Central memory CD4-positive, alpha-beta T cell (primary cell): ENCODE measurements at regions not wholly inside any gene's neighbourhood (a gene's known extent, or its start where the extent isn't known, plus 50 kb on each side); places are given as distances from the start of the nearest gene placed in this dataset.

Experiments used
- DNase-seq: peaks from one replicate; pipeline ENCODE4 v3.0.0; 2022

DNA sequence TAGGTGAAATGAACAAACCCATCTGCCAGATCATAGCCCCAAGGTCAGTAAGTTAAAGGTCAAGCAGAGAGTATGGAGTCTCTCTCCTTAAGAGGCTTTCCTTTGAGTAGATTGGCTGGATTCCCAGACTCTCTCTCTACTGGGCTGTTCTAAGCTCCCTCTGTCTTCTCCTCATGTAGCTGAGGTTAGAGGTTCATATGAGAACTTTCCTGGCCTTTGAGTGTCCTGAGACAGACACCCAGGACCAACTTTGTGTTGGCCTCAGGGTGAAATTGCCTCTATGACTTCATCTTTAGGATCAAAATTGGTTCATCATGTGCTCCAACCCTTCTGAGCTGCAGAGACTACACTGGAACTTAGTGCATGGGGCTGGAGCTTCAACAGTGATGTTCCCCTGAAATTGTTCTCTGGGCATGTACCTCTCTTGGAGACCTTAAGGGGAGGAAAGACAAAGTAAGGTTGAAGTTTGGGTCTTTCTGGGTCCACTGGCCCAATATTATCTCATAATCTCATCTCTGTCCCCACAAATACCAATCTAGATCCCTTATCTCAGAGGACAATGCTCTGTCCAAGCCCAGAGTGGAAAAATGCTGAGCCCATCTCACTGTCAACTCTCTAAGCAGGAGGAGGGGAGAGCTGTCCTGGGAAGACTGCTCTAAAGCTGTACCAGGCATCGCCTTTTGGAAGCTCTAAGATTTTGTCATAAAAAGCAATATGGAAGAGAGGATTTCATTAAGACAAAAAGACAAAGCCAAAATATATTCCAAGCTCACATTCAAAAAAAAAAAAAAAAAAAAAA is 177.3 kb upstream of the ARL4C start:
- DNase-seq: no peak

DNA sequence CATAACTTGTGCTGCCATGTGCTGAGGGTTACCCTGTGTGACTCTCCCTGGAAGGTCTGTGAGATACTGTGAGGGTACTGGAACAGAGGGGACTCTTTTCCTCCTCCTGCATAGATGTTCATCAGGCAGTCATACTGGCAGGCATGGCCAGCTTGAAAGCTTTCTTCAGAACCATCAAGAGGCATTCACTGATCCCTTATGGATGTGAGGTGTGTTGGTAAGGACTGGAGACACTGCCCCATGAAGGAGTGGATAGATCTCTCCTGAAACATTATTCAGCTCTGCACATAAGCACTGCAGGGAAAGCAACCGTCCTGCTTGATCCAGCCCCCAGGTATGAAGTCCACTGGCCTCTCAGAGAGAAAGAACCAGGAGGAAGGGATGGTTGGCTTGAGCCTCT is 176.6 kb upstream of the ARL4C start:
- no peak for DNase-seq

DNA sequence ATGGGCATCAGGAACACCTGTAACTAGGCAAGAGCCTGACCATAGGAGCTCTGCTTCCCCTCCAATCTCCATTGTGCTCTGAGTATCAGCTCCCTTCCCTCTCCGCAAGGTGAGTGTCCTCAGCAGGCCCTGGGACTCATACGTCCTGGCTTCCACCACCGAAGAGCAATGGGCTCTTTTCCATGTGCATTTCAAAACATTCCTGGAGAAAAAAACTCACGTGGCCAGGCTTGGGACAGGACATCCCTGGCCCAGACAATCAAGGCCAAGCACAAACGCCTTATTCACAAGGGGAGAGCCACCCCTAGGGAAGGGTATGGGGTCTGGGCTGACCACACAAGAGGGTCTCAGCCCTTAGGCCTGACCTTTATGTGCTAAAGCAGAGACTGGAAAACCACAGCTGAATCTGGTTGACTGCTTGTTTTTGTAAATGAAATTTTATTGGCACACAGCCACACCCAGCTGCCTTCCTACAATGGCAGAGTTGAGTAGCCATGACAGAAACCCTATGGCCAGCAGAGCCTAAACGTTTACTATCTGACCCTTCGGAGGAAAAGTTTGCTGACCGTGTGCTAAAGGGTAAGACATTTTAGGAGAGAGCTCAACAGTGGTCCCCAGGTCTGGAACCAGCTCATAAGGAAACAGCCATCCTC is 175.7 kb upstream of the ARL4C start:
- no peak for DNase-seq

DNA sequence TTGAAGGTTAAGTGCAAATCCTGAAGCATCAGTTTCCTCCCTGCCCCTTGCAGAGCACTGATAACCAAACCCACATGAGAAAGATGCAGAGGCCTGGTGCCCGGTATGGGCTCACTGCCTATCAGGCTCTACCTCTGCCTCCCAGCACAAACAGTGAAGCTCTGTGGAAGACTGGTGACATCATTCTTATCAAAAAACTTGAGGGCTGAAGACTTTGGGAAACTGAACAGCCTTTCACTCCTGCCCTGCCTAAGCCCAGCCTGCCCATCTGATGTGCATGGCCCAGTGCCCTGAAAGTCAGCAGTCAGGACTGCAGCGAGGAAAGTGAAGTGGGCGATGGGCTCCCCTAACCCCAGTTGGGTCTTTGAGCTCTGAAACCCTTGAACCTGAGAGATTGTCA is 174.8 kb upstream of the ARL4C start:
- DNase-seq: no peak

DNA sequence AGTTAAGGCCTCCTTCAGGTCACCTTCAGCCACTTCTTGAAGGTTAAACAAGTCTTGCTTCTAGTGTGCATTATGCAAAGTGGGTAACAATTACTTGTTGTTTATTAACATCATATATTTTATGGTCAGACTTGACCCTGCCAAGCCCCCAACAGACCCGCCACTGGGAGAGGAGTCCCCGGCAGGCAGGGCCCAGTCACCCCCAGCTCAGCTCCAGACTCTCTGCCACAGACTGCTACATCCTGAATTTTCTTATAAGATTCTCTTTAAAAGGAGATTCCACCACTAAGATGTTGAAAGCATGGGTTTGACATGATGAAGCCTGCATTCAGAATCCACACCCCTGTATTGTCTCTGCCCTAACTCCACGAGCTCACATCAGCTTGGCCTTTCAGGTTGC is 174.3 kb upstream of the ARL4C start:
- no peak for DNase-seq

DNA sequence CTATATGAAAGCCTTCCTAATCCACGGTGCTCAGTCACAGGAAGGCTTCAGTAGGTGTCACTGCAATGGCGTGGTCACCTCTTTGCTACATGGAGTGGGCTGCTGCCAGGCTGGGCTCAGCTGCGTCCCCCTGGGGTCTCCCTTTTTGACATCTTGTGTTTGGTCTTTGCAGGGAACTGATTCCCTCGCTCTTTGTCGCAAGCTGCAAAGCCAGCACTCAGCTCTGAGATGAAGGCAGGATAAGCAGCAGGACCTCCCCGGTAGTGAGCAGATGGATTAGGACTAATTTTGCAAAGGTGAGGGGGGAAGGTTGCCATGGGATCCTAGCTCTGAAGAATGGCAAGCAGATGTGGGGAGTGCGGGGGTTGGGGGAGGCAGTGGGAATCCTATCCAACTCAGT is 173.9 kb upstream of the ARL4C start:
- no peak for DNase-seq

DNA sequence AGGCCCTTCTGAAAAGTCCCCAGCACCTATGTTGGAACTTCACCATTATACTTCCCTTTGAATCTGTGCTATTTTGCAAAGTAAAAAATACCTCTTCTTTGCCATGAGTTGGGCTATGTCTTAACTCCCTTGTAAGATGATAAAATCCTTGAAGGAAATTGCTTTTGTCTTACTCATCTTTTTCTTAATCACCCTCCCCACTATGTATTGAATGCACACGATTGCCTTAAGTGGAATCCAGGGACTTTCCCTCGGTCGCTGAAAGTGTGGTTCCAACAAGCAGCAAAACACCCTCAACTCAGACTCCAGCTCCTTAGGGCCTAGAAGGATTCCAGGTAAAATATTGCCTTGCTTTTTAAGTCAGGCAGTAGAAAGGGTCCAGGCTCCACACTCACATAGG is 173.2 kb upstream of the ARL4C start:
- DNase-seq: no peak

DNA sequence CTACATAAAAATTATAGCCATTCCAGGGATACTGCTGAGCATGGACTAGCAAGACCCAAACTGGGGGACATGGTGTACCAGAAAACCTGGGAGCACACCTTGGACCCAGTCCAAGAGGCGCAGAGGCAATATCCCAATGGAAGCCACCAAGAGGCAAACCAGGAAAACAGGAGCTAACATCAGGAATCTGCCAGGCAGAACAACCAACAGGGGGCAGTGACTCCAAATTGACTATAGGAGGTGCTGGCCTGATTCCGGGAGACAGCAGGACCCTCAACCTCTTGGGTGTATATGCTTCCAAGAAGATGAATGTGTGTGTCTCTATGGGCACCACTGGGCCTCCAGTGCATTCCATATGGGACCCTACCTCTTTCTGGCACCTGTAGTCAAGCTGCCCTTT is 172.7 kb upstream of the ARL4C start:
- DNase-seq: no peak

DNA sequence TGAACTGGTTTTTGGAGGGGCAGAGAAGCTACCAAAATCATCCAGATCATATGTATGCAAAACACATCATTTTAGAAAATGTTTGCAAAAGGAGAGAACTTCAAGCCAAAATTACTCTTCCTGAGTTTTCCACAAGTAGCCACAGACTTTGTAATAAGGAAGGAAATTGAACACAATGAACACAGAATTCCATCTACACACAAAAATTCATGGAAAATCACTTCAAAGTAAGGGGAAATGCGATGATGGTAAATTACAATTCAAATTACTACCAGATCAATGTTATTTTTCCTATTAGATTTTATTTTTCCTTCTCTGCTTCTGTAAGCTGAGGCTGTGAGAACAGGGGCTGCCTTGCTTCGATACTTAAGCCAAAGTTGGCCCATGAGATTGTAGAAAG is 172.1 kb upstream of the ARL4C start:
- no peak for DNase-seq

DNA sequence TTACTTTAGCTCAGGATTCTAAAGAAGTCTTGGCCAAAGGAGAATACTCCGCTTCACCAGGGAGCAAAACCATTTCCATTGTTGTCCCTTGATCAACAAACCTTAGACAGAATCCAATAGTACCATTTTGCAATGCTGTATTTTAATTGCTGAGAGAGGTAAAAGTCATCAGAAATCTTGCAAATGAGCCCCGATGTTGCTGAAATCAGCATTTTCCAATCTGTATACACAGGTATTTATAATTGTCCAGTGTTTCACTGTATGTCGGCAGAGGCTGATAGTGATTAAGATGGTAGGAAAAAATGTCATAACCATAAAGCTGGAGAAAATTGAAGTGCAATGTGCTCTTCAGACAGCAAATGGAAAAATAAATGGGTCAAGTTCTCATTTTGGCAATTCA is 170.0 kb upstream of the ARL4C start:
- DNase-seq: no peak

DNA sequence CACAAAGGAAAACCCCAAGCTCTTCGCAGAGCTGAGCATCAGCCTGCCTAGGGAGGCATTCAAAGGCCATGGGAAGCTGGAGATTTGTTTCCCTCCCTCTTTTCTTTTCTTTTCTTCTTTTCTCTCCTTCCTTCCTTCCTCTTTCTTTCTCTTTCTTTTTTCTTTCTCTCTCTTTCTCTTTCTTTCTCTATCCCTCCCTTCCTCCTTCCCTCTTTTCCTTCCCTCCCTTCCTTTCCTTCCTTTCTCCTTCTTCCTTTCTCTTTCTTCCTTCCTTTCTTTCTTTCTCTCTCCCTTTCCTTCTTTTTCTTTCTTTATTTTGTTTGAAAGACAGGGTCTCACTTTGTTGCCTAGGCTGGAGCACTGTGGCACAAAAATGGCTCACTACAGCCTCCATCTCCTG is 168.4 kb upstream of the ARL4C start:
- DNase-seq: no peak

DNA sequence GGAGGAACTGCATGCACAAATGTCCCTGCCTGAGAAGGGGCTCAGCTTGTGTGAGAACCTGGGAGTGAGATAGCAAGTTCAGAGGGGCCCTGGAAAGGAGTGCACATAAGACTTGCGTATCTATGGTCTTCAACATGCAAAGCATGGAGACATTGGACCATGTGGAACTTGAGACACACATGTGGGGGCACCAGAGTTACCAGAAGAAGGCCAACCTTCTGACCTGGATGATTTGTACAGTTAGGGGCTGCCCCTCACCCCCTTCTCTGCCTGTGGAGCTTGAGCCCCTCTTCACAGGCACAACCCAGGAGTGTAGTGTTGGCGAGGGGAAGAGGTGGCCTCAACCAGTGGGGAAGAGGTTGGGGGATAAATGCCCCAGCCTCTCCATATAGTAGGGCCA is 165.0 kb upstream of the ARL4C start:
- DNase-seq: no peak

DNA sequence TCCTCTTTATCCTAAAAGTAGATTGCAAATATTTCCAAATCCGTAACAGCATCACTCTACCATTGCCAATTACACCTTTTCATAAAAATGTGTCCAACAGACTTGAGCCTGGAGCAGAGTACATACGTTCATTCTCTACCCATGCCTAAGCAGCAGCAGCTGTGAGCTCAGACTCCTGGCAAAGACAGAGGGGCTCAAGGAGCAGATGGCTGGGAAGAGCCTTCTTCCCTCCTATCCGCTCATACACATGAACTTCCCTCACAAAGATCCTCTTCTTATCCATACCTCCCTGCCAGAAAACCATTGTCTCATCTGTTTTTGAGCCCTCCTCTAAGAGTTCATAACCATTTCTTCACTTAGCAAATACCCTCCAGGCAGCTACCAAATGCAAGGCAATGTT is 164.3 kb upstream of the ARL4C start:
- no peak for DNase-seq

DNA sequence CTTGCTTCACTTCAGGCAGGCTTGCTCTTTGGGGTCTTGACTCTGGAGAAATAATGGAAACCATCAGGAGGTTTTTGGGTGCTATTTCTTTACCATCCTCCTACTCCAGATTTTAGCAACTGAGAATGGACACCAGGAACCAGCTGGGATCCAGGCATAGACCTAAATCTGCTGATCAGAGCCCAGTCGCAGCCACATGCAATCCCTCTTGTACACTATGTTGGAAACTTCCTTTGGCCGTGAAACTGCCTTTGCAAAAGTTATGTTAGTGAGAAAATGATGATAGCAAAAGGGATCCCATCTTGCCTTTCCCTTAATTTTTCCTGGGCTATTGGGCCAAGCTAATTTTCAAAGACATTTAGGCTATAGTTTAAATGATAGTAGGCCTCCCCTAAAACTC is 158.8 kb upstream of the ARL4C start:
- no peak for DNase-seq

DNA sequence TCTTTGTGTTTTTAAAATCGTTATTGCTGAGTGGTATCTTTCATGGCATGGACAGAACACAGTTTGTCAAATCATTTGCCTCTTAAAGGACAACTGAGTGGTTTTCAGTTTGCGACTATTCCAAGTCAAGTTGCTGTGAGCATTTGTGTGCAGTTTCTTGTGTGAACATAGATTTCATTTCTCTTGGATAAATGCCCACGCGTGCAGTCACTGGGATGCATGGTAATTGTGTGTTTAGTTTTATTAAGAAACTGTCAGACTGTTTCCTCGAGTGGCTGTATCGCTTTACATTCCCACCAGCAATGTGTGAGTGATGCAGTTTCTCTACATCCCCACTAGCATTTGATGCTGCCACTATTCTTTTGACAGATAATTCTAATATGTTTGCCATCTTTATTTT is 154.0 kb upstream of the ARL4C start:
- no peak for DNase-seq

DNA sequence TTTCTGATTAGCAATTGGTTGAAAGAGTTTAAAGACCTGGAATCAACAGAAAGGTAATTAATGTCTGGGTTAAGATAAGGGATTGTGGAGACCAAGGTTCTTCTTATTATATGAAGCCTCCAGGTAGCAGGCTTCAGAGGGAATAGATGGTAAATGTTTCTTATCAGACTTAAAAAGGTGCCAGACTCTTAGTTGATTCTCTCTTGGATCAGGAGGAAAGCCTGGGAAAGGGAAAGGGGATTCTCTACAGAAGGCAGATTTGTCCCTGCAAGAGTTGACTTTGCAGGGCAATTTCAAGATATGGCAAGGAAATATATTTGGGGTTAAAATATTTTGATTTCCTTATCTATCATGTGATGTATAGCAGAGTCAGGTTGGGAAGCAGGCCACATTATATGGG is 153.1 kb upstream of the ARL4C start:
- no peak for DNase-seq

DNA sequence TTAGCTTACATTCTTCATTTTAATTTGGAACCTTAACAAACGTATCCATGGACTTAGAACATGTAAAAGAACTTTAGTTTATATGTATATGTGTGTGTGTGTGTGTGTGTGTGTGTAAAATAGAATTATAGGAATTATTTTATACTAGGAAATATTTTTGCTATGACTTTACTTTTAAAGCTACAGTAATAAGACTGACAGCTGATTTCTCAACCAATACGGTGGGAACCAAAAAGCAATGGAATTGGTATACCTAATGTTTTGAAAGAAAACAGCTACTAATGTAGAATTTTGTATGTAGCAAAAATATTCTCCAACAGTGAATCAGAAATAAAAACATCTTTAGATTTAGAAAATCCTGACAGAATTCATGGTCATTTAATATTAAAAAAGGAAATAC is 146.5 kb upstream of the ARL4C start:
- no peak for DNase-seq

DNA sequence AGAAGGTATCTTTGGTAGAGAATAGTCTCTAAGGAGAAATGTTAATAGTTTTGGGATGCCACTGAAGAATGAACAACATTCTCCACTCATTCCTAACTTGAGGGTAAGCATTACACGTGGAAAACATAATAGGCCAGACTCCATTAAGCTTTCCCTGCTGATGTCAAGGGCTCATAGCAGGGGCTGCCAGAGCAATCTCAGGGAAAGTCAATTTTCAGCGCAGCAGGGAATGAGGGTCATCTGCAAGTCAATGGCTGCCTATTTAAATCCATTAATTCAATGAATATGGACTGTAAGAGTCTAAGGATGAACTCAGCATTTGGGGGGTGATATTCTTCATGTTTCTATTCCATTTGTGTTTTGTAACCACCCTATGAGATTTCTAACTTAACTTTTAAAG is 144.2 kb upstream of the ARL4C start:
- DNase-seq: no peak

DNA sequence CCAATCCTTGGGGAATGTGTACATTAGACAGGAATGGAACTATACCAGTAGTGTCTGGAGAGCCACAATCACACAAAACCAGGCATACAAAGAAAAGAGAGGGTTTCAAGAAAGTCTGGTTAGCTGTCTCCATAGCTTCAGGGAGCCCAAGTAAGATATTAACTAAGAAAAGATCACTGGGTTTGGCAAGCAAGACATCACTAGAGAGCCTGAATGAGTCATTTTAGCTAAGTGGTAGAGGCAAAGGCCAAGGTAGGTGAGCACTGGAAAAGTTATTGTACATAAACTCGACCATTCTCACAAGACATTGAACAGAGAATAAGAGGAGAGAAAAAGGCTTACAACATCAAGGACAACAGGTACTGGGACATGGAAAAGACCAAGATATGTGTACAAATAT is 143.8 kb upstream of the ARL4C start:
- DNase-seq: no peak

DNA sequence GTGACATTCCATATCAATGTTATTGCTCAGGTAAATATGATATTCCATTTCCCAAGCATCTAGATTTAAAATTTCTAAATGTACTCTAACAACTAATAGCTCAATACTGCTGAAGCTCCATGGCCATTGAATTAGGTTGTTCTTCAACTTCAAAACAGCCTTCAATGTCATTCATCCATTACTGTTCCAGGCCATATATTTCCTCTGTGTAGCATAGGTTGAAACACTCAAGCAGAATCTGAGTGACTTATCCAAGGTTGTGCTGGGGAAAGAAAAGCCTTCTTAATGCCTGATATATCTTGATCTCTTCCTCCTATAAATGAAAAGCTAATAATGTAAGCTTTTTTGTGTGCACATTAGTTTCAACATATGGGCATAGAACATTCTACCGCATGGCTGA is 142.1 kb upstream of the ARL4C start:
- no peak for DNase-seq

DNA sequence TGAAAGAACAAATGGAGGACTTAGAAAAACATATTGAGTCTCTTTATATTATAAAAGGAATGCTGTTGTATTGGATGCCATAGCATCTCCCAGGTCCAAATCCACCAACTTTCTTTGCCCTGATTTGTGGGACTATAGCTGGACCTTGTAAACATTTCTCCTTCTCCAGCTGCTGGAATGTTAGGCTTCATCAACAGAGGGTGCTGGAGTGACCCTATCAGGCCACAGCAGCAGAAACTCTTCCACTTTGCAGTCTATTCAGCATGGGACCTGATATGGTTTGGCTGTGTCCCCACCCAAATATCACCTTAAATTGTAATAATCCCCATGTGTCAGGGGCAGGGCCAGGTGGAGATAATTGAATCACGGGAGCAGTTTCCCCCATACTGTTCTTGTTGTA is 138.4 kb upstream of the ARL4C start:
- DNase-seq: no peak

DNA sequence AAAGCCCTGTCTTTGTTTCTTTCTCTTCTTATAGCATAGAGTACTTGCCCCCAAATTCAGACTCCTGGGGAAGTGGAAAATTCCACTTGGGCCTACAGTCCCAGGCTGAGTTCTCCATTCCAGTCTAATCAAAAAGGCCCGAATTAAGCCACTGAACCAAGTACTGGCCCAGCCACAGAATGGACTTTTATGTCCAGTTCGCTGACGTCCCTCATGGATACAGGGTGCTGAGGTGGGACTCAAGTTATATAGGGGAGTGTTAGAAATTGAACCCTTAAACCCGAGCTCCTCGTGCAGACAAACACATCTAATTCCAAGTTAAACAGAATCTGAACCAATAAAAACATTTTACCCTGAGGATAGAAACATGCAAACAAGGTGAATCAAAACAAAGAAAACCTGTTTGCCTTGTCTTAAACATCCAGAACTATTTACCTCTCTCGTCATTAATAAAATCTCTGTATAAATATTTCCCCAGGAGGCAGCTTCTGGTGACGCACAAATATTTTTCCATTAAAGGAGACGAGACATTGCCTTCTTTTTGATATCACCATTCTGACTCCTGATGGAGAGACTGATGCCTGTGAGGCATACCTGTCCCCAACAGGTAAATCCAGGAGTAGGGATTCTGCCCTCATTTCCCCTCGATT is 136.8 kb upstream of the ARL4C start:
- DNase-seq: no peak

DNA sequence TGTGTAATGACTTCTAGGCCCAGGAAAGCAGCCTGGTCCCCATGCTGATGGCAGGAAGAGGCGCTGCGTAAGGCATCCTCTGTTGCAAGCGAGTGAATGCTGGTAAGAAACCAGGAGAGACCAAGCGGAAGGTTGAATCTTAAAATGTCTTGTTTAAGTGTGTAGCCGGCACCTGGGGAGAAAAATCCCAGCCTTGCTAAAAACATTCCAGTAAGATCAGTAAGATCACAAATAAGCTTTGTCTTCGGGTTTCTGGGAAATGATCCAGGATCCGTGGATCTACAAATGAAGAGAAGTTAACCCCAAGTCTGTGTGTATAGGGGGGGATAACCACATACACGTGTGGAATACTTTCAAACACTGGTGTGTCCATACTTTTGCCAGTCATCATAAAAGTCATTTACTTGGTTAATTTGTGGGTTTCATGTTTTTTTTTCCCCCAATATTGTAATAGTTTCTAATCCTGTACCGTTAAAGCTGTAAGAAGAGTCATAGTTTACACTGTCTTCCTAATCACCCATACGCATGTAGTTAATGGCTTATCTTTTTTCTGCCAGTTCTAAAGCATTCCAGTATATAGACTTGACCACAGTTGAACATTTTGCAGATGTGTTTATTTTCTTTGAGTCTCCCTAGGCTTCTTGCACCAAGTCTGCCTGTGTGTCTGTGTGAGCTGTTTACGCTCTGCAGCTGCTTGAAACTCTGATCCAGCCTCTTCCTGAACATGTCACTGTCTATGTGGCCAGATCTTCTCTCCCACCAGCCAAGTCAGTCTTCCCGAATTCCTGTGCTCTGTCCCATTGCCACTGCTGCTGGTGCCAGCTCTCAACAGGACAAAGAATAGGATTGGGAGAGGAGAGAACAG is 135.9 kb upstream of the ARL4C start:
- no peak for DNase-seq
